SK-N-DZ (cell line): ENCODE measurements at regions not wholly inside any gene's neighbourhood (a gene's known extent, or its start where the extent isn't known, plus 50 kb on each side); places are given as distances from the start of the nearest gene placed in this dataset.
"Not testable (repeated sequence)": the region's sequence is repeated elsewhere in the genome, so short reads cannot be mapped to it uniquely, and the experiment has no call there.

Experiments
- DNase-seq: peaks from one replicate; pipeline ENCODE4 v3.0.0-alpha.2; 2015; ENCODE audit warnings: low spot score

DNA sequence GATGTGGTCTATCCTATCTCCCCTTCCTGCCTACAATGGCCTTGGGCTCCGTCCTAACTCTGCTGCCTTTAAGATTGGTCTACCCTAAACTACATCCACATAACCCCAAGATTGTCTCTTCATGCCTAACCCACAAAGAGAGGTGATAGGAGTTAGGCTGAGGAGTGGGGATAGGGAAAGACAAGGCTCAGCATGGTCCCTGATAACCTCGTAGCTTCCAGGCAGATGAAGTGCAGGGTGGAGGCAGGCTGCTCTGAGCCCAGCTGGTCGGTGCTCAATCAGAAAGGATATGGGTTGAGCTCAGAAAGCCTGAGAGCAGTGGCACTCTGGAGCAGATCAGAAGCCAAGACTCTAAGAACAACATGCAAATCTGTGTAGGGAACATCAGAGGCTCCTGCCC, 87.1 kb upstream of the KIF2A start:
- not testable (repeated sequence) for DNase-seq

DNA sequence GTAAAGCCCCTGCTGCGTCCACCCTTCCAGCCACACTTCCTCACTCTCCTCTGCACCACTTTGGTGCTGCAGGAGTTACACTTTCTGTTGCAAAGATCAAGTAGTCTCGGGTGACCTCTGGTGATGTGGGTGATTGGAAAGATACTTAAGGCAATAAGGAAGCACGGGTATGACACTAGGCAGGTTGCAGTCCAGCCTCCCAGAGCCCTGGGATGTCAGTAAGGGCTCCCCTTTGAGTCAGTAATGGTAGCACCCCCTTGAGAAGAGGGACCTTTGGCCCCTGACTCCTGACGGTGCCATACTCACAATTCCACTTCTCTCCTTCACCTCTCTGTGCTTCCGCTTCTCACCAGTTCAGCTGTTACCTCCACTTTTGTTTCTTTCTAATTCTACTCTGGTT, 84.1 kb upstream of the KIF2A start:
- DNase-seq, result not testable (repeated sequence)

DNA sequence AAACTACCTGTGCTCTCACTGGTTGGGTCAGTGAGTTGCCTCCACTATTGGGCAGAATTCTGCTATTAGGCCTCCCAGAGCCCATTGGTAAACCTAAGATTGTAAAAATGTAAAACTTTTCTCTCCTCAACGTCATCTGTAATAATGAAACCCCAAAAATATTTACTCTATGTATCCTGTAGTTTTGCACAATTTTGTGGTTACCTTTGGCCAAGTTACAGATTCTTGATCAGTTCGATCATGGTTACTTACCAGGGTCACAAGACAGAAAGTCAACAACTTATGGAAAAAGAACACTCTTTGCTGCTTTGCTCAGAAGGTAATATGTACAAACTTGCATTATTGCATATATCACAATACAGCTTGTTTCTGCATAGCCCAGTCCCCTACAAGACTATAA, 83.7 kb upstream of the KIF2A start:
- not testable (repeated sequence) for DNase-seq

DNA sequence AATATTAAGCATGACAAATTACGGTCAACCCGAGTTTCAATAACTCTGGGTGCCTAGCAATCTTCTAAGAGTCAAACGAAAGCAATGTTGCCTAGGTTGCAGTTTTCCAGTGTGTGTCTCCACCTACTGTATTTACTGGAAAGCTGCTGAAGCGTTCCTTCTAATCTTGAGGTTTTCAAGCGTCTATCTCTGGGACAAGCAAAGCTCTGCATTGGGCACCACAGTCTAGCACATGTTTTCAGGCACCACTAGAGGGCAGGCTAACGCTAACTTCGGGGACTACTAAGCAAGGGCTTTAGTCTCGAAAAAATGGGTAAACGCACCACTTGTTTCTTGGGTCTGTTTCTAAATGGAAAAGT, 82.7 kb upstream of the KIF2A start:
- not testable (repeated sequence) for DNase-seq

DNA sequence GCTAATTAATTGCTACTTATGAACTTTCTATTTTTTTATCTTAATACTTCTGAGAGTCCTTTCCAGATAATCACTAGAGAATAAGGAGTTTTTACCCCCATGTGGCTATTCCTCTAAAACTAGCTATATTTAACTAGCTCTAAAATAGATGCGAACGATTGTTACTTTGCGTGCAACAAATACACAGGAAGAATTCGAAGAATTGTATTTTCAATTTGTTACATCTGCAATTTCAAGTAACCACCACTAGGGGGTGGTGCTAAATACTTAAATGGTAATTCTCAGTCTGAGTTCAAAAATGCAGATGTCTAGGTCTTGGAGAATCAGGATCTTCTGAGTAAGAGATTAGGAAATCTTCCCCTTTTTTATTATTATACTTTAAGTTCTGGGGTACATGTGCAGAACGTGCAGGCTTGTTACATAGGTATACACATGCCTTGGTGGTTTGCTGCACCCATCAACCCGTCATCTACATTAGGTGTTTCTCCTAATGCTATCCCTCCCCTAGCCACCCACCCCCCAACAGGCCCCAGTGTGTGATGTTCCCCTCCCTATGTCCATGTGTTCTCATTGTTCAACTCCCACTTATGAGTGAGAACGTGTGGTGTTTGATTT, 80.9 kb upstream of the KIF2A start:
- DNase-seq, result not testable (repeated sequence)

DNA sequence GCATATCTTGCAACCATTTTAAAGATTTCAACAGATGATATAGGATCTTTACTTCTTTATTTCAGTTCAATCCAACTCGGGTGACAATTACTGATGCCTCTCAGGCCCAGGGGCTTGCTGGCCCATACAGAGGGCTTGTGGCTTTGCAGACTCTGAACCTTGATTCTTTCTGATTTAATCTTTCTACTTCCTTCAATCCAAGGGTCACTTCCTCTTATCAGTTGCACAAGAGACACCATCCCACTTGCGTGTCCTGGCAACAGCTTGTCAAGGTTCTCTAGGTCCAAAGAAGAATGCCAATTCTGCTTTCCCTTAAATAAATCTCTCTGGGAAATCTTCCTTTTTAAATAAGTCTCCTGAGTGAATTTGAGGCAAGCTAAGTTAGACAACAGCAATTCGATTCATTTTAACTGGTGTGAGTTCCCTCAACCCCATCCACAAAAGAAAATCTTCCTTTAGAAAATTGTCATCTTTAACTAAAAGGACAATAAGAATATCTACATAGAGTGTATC, 75.1 kb upstream of the KIF2A start:
- not testable (repeated sequence) for DNase-seq

DNA sequence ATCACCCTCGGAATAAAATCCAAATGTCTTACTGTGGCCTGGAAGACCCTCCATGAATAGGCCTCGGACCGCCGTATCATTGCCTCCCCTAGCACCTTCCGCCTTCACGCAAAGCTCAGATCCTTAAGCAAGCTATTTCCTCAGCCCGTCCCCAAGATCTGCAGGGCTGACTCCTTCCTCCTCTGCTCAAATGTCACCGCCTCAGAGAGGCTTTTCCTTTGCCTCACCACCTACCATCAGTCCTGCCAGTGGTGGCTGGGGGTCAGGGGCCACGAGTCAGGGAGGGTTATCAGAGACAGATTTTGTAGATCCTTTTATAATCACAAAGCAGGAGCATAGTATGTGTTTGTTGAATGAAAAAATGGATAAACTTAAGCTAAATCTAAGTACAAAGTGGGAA, 74.4 kb upstream of the KIF2A start:
- DNase-seq, result no peak

DNA sequence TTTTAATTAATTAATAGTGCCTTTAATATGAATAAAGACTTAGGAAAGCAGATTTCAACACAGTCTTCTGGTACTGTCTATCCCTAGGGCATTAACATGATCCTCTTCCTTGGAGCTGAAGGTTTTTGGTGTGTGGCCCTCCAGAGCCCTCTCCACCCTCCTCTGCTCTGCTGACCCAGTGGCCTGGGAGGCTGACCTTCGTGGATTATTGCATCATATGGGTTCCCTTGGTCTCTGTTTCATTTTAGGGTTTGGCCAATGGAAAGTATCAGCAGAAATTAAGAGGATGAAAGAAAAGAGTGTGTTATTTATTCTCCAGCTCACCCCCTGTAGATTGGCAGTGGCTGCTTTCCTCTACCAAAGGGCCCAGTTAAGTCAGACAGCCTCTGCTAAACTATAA, 73.8 kb upstream of the KIF2A start:
- DNase-seq, result not testable (repeated sequence)

DNA sequence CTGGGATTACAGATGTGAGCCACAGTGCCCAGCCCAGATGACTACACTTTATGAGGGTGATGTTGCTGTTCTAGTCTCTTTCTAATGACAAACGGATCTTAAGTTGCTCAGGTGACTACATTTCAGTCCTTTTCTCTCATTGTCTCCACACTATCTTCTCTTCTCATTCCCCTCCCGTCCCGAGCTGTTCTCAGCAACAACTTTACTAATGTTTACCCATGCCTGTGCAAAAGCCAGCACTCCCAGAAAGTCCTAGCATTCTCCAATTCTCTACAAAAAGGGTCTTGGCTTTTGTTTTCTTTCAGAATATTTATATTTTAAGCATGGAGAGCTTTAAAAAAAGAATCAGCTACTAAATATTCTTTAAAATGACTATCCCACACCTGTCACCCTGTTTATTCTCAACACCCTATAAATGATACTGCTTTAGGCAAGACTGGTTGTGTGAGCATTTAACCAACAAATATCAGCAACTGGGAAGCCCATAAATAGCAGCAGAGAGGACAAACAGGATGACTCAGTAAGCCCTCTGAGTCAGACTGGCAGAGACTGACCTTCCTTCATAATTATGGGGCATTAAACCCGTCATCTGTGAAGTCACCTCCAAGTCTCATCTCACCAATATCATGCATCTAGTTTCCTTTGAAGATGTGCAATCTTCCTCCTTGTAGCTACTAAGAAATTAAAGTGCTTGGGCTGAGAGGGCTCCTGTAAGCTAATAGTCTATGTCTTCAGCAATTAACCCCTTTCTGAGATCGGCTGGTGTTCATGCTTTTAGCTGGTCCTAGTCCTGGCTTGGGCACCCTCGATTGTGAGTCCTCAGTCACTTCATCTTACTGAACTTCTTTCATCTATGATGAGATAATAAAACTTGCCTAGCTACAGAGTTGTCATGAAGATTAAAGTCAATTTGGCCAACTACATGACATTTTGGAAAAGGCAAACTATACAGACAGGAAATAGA, 72.6 kb upstream of the KIF2A start:
- DNase-seq, result not testable (repeated sequence)

DNA sequence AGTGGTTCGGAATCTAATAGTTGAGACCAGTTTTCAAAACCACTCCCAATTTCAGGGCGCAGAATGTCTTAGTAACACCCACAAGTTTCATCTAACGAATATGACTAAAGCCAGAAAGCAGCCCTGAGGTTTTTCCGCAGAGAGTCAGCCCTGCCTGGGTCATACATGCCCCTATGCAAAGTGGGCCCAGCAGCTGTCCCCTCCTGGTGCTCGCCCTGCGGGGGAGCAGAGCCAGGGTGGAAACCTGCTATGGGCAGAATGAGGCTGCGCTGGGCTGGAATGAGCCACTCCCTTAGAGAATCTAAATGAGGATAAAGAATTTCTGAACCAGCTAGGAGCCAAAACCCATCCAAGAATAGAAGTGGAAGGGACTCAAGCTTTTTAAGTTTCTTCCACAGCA, 69.4 kb upstream of the KIF2A start:
- not testable (repeated sequence) for DNase-seq

DNA sequence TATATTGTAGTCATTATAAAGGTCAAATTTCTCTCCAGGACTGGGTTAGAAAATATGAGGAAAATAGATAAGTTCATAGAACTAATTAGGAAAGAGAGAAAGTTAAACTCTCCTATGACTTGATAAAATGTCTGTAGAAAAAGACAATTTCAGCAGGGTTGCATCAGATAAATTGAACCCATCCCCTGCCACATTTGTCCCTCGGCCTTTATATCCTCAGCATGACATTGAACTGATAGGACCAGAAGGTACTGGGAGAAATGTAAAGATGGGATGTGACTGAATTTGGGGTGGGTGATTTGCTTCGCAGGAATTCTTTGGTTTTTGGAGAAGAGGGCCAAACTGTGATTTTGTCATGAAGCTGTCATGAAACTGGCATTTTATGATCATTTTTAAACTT, 68.1 kb upstream of the KIF2A start:
- DNase-seq, result not testable (repeated sequence)

DNA sequence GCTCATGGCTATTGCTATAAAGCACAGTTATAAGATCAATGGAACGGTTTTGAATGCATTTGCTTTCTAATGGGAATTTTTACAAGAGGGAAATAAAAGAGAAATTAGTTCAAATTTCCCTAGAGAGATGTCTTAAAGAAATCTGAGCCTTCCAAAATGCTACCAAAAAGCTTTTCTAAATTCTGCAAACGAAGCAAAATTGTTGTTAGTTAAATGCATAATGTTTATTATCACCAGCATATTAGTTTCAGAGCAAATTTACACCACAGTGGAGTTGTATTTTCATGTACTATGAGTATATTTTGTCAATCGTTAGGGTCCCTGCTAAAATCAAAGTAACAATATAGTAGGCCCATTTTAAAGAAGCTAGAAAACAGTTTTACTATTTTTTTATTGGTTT, 67.4 kb upstream of the KIF2A start:
- not testable (repeated sequence) for DNase-seq

DNA sequence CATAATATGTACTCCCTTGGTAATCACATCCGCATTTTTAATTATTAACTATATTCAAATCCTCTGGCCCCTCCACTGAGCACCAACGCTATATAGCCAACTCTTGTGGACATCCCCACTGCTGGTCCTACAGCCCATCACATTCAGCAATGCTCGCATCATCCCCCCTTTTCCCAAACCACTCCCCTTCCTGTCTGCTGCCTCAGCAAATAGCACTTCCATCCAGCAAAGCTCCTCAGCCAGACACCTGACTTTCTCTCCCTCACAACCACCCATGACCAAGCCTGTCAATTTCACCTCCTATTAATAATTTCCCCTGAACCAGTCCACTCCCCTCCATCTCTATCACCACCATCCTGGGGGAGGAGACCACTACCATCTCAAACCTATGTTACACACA, 65.5 kb upstream of the KIF2A start:
- not testable (repeated sequence) for DNase-seq

DNA sequence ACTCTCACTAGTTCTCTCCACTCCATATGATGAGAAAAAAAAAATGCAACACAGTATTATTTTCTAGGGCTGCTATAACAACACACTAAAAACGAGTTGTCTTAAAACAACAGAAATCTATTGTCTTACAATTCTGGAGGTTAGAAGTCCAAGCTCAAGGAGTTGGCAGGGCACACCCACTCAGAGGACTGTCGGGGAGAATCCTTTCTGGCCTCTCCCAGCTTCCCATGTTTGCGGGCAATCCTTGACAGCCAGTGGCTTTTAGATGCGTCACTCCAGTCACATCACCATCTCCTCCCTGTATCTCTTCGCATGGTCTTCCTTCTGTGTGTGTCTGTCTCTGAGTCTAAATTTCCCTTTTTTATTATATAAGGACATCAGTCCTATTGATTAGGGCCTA, 64.0 kb upstream of the KIF2A start:
- not testable (repeated sequence) for DNase-seq

DNA sequence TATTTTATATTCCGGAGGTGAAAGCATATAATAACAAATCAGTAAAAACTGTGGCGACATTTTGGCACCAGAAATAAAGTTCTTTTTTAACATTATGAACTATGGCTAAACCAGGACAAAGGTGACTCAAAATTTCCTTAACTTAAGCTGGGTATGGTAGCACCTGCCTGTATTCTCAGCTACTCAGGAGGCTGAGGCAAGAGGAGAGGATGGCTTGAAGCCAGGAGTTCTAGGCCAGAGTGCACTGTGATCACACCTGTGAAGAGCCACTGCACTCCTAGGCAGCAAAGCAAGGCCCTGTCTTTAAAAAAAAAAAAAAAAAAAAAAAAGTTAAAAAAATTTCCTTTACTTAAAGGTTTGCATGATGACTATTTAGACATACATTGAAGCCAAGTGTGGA, 63.0 kb upstream of the KIF2A start:
- DNase-seq, result not testable (repeated sequence)

DNA sequence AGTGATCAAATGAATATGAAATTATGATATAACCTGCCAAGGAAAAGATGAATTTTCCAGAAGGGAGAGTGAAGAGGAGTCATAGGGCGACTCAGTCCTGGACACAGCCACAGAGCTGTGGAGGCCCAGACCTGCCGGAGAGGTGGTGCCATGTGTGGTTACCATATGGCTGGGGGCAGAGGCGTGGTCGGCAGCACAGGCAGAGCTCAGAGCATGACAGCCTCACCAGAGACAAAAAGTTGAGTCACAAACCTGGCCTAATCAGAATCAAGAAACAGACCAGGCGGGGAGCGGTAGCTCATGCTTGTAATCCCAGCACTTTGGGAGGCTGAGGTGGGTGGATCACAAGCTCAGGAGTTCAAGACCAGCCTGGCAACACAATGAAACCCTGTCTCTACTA, 57.8 kb upstream of the KIF2A start:
- DNase-seq, result not testable (repeated sequence)

DNA sequence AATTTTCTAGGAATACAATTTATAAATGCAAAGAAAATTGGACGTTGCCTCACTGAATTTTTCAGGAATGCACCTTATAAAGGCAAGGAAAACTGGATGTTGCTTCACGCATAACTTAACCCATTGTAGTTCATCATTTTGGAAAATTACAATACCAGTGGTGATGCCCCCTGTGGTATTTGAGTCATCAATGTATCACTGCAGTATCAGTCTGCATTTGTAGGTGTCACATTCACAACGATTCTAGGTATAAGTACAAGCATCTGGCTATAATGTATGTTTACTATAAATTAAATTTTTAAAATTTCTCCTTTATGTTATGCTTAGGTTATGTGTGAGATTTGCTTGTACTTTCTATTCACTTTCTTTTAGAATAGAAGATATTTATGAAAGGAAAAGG, 55.9 kb upstream of the KIF2A start:
- DNase-seq, result not testable (repeated sequence)

DNA sequence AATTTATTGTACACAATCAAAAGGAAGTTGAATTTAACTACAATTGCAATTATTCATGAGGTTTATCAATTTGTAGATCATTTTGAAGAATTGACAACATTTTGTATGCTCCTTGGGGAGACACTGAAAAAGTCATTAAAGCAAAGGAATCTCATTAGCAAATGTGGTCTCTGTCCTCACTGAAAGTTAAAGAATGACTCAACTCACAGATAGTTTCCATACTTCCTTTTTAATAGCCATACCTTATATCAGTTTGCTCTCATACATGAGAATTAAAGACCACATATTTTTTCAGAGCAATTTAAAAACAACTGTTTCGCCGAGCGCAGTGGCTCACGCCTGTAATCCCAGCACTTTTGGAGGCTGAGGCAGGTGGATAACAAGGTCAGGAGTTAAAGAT, 55.1 kb upstream of the KIF2A start:
- DNase-seq, result not testable (repeated sequence)

DNA sequence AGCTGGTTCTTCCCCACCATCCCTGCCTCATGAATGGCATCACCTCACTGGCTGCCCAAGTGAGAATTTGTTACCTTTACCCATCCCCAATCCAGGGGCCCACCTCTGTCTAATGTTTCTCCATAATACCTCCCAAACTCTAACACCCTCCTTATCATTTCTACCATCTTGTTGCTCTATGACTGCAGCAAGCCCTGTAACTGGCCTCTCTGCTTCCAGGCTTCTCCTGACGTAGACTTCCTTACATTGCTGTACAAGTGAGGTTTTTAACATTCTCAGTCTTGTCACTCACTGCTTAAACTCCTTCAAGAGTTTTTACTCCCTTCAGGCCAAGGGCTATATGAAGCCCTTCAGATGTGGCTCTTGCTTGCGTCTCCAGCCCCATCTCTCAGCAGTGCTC, 53.5 kb upstream of the KIF2A start:
- not testable (repeated sequence) for DNase-seq

DNA sequence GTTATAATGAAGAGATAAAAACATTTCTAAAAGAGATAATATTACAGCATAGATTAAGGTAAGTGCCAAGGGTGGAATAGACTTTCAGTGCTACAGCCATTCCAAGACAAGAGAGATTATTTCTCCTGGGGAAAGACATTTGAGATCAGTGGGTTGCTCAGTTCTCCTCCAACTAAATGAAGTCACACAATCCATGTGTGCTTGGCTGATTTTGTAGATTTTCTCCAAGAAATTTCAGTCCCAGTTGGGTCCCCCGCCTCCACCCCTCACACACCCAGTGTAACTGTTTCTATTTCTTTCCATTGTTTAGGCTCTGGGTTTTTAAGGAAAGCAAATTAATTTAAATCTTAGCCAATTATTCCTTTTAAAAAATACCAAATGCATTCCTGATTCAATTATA, 50.5 kb upstream of the KIF2A start:
- DNase-seq, result not testable (repeated sequence)

DNA sequence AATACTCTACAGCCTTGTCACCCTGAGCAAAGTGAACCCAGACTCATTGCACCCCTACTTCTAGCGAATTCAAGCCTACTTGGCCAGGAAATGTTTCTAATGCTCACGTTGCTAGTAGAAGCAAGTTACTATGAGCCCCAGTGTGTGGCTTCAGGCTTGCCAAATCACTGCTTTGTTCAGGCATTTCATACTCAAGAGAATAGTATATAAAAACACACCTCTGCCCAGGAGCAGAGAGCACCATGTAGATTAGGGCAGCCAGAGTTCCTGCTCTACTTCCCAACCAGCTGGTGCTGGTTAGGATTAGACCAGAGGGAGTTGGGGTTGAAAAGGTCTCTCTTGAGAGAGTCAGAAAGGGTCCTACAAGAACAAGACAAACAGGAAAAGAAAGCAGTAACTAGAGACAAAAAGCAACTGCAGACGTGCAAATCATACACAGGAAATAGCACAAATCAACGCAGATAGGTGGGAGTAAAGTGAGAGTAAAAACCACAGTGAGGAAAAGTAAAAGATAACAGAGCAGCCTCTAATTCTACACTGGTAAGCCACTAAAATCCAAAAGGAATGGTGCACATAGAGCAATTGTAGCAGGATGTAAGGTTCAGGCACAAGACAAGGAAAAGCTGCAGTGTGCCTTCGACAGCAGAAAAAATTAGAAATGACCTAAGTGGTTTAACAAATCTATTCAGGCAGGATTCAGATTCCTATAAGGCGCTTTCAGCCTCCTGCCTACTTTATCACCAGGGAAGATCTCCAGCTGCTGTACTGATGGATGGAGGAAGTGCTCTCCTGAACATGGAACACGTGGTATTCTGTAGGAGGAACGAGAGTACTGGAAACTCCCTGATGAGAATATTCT, 49.6 kb upstream of the KIF2A start:
- DNase-seq, result peak; percentile 88
